ENCODE measurements at regions not wholly inside any gene's neighbourhood (a gene's known extent, or its start where the extent isn't known, plus 50 kb on each side); places are given as distances from the start of the nearest gene placed in this dataset.
"Not testable (repeated sequence)": the region's sequence is repeated elsewhere in the genome, so short reads cannot be mapped to it uniquely, and the experiment has no call there.

DNA sequence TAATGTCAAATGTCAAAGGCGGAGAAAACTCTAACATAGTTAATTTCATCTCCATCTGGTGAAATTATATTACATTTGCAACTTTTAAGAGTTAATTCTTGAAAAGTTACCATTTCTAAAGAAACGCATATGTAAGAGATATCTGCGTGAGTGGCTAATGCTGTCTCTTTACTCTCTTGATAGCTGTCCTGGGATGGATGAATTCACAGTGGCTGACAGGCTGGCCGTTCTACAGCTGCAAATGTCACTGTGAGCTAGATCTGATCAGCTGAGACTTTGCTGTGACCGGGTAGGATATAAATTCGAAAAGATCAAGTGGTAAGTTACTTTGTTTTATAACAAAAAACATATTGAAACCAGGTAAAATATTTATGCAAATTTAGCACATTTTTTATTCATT is 557.1 kb upstream of the DDX18 start:
- DNase-seq, result no peak

DNA sequence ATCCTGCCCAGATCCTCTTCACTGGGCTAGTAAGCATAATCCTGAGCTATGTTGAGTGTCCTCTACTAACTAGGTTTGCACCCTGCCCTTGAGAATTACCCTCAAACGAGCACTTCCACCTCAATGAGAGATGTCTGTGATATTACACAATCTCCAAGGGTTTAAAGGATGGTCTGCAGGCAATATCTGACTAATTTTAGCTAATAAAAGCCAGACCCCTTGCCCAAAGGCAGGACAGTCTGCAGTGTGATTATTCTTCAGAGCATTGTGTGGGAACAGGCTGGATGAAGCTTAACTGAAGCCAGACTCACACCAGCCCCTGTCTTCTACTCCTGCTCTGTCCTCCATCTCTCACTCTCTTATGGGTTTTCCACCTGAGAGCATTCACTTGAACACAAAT is 544.9 kb upstream of the DDX18 start:
- DNase-seq, result no peak

DNA sequence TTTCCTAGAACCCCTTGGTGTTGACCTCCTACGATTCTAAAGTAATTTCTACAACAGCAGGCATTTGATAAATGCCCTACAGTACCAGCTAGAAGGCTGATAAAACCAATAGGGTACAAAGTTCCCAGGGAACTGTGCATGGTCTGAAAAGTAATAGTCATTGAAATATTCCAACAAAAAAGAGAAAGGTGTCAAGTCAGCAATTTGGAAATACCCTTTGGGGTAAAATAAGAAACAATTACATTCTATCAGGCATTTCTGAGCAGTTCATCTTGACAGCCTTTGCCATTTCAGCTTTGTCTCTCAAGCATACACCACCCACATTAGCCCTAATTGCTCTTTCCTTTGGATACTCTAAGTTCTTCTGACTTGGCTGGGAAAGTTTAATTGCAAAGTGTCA is 542.9 kb upstream of the DDX18 start:
- DNase-seq, result no peak

DNA sequence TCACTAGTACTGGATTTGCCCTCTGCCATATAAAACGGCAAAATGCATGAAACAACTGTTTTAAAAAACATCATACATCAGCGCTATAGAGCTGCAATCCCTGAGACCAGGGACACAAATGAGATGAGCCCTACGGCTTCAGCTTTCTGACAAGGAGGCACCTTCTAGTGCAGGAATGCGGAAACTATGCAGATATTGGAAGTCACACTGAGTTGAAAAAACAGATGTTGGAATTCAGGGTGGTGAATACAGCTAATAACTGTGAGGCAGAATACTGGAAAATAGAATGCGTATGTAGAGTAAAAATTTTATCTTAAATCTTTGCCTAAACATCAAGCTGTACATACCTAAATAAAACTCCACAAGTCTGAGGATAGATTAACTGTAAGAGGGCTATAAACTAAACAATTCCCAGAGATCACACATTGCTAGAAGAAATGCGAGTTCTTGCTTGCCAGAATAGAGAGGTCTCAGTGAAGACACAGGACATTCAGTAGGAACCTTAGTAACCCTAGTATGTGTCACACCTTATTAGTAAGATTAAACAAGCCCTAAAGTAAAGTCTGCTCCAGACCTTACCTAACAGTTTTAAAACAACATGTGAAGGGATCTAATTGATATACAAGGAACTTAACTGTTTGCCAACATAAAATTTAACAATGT is 541.4 kb upstream of the DDX18 start:
- no peak for DNase-seq

DNA sequence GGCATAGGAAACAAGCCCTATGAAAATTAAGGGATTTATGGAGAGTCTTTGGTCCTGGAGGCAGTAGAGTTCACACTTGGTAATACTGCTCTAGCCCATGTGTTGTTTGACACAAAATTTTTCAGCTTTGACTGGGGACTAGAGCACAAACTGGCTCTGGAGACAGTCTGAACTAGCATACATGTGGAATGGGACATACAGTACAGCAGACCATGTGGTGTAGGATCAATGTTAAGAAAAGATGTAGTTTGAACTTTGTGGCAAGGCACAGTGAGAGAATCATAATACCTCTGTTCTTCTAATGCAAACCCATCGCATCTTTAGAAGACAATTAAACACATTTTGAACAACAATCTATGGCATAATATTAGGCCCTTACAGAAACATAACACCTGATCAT is 521.5 kb upstream of the DDX18 start:
- DNase-seq, result no peak

DNA sequence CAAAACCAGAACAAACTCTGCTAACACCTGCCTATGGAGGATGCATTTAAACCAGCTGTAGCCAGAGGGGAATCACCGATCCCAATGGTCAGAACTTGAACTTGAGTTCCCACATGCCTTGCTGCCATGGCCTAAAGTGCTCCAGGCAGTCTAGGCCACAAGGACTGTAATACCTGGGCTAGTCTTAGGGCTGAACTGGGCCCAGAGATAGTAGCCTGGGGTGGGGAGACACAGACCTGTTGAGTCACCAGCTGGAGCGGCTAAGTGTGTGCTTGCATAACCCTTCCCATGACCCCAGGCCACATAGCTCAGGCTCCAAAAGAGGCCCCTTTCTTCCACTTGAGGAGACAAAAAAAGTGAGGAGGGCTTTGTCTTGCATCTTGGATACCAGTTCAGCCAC is 515.0 kb upstream of the DDX18 start:
- DNase-seq, result no peak

DNA sequence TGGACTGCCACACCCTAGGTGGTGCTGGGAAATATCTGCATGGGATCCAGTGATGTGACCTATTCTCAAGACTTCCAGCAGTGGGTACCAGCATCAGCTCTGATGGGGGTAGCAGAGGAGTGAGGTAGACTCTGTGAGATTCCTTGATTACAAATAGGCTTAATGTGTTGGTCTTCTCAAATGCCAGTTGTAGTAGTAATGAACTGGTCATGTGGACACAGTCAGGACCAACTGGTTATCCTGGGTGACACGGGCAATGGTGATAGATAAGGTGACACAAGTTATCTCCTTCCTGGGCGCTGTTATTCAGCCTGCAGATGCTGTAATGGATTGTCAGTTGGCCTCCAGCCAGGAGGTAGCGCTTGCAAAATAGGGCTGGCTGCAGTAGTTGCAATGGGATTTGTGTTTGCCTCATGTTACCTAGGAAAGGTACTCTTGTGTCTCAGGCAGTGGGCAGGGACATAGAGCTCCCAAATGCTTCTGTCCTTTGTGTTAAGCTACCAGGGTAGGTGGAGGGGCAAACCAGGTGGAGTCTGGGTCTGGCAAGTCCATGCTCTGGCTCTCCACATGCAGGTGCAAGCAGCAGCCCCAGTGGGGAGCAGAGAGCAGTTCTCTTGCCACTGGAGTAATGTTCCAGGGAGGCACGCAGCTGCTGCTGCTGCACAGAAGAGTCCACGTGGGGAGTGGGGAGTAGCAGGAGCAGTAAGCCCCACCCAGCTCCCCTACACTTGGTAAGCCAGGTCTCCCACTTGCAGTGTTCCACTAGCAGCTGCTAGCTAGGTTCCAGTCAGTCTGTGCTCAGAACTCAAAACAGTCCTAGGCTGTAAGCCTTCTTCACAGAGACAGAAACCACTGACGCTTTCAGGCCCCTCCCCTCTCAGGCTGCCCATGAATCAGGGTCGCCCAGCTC is 505.4 kb upstream of the DDX18 start:
- peak; percentile 10 for DNase-seq

DNA sequence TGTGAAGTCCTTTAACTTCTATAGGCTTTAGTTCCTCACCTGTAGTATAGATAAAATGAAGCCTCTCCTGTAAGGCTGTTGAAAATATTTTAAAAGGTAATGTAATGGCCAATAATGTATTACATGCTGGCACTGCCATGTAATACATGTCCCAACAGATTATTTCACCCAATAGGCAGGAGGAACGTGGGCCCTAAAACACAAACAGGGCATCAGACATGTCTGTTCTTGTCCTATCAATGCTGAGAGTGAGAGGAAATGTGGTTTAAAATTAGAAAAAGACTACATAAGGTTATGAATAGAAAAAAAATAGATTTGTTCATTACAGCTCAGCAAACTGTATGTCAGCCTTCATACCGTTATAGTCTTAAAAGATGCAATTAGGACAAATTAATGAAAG is 492.7 kb upstream of the DDX18 start:
- no peak for DNase-seq

DNA sequence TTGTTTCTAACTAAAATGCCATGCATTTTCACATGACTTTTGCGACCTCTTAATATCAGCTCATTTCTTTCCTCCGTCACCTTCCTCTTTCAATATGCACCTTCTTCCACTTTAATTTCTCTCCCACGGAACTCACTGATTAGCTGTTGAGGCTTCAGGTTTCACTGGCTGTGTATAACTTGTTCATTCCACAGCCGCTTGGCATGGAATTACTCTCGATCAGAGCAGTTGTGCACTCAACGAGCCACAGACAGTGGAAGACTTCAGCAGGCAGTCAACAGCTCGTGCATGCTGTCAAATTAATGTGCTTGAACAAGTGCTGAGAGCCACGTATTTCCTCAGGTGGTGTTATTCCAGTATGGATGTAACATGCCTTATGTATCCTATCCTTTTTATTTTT is 491.2 kb upstream of the DDX18 start:
- no peak for DNase-seq

DNA sequence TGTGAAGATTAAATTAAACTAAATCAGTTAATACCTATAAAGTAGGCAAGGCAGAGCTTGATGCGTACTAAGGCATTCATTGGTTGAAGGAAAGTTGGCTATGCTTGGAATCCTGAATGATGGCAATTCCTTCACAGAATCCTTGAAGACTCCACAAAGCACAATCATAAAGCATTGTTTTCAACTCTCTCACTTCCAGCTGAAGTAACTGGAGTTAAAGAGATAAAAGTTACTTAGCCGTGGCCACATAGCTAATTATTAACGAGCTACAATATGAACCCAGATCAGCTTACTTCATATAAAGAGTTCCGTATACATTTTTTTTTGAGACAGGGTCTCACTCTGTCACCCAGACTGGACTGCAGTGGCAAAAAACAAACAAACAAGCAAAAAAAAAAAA is 483.9 kb upstream of the DDX18 start:
- DNase-seq, result no peak

DNA sequence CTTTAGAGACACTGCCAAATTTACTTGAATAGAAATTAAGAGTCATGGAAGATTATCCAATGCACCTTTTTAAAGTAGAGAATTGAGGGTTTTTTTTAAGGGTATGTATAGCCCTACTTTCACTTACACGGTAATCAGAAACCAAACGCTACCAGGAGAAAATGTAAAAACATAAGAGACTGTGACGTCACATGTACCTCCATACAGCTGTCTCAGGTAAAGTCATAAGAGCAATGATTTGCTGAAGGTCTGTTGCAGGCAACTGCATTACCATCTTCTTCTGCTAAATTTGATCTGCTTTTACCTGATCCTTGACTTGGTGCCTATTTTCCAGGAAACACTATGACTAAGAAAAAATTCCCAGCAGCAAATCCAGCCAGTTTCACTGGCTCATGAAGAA is 478.5 kb upstream of the DDX18 start:
- no peak for DNase-seq

DNA sequence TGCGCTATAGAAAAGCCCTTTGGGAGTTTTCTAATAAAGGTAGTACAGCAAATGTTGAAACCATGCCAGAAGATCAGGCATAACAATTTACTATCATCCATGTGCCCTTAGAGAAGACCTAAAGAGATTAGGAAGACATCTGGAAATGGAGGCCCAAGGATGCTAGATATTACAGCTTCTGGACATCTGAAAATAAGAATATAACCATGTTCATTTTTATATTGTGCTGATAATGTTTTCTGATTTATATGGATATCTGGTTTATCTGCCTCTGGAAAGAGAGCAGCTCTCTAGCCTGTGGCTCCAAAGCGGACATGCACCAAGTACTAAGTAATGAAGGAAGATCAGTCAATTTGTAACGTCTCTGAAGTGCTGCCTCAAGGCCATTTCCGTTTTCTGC is 478.0 kb upstream of the DDX18 start:
- no peak for DNase-seq

DNA sequence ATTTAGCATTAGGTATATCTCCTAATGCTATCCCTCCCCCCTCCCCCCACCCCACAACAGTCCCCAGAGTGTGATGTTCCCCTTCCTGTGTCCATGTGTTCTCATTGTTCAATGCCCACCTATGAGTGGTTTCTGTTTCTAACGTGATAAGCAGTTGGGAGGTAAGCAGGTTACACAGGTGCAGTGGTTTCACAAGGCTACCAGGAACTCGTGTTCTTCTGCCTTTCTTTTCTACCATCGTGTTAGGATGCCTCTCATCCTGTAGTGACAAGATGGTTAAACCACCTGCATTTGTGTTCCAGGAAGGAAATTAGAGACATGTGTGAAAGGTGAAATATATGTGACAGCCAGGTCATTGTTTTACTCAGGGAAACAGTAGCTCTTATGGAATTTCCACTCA is 476.5 kb upstream of the DDX18 start:
- not testable (repeated sequence) for DNase-seq

DNA sequence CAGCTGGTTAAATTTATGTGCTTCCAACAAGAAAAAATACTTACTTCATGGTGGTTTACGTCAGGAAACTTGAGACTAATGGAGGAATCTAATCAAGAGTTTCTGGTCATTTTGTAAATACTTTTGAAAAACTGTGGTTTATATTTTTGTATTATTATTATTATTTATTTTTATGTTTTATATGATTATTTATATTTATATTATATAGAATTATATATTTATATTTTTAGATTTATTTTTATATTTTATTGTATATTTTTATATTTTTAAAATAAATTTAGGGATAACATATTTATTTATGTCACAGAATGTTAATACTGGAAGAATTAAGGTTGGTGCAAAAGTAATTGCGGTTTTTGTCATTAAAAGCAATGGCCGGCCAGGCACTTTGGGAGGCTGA is 474.5 kb upstream of the DDX18 start:
- no peak for DNase-seq

DNA sequence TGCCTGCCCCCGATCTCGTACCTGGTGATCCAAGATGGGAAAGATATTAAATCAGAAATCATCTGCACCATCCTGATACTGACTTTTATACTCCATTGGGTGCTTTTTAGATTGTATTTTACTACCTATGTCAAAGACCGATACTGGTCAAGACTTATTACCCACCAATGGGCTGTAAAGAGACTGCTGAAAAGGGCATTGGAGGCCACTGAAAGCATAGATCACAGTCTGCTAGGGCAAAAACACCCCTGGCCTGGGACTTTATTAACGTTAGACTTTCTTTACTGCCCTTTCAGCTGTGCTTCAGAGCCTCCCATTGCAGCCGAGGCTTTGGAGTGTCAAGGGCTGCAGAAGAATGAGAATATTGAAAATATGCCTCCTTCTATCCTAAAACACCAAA is 472.8 kb upstream of the DDX18 start:
- no peak for DNase-seq

DNA sequence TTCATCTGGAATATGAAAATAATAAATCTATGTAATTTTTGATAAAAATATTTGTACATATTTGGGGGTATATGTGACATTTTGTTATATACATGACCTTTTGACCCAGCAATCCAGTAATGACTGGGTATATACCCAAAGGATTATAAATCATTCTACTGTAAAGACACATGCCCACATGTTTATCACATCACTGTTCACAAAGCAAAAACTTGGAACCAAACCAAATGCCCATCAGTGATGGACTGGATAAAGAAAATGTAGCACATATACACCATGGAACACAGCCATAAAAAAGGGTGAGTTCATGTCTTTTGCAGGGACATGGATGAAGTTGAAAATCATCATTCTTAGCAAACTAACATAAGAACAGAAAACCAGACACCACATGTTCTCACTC is 472.1 kb upstream of the DDX18 start:
- no peak for DNase-seq

DNA sequence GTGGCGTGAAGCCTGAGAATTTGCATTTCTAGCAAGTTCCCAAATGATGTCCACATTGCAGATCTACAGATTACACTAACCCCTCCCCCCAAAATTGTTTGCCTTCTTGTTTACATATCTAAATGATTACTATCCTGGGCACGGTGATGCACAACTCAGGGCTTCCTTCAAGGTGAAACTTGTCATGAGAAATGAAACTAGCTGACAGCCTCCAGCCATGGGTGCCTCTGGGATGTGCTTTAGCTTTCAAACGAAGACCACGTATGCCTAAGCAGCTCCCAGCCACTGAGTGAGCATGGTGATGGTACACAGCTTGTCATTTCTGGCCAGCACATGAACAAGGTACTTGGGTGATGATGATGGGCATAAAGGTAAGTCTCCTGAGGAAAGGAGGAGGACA is 464.8 kb upstream of the DDX18 start:
- no peak for DNase-seq

DNA sequence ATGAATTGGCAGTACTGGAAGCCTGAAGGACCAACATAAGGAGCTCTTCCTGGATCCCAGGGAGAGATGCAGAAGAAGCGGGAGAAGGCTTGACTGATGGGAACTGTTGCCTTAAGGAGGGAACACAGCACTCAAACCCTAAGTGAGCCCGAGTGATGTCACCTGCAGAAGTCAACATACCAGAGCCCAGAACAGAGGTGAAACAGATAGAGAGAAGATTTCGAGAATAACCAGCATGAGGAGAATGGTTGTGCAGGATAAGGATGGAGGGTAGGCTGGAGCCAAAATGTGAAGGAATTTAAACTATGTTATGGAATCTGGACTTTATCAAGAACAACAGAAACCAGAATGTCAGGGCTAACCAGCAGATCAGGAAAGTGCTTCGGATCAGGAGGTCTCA is 463.1 kb upstream of the DDX18 start:
- no peak for DNase-seq

DNA sequence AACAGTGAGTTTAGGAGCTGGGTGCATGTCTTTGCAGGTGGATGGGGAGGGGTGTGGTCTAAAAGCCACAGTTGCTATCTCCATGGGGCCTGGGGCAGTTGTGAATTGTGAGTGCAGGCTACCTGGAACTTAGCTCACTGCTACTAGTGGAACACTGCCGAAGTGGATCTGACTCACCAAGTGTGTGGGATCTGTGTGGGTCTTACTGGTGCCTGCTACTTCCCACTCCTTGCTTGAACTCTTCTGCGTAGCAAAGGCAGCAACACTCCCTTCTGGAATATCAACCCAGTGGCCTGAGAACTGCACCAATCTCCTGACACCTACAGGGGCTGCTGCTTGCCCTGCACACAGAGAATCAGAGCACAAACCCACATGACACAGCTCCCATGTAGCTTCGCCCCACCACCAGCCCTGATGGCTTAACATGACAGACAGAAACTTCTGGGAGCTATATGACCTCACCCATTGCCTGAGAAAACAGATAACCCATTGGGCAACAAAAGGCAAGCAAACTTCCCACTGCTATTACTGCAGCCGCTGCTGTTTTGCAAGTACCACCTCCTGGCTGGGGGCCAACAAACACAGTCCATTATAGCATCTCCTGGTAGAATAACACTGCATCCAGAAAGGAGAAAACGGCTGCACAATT is 455.1 kb upstream of the DDX18 start:
- no peak for DNase-seq

DNA sequence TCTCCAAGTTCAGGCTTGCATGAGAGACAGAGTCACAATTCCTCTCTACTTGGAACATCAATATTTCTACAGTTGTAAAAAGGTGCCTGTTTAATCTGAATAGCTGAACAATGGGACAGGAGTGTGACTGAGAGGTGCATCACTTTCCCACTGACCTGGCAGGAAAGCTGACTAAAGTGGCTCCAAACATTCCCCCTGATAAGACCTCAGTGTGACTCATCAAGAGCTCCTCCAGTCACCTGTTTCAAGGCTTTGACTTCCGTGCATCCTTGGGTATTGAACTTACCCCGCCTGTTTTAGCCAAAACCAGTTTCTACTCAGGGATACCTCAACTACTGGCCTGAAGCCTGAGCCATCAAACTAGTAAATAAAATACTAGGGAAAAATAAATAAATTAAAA is 453.9 kb upstream of the DDX18 start:
- DNase-seq, result no peak

DNA sequence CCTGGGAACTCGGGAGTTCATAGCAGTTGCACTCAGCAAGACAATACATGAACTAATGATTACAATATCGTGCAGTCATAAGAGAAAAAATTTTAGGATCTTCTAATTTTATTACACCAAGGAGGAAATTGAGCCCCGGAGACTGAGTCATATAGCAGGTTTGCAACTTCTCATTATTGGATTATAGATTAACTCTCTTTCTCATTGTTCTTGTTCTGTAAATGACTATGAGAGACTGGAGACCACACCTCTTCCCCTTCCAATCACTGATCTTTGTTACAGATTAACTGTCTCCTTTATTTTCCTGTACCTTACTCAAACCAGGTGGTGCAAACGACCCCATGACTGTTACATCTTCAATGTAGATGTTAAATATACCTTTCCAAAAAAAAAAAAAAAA is 435.8 kb upstream of the DDX18 start:
- DNase-seq, result peak; percentile 12

DNA sequence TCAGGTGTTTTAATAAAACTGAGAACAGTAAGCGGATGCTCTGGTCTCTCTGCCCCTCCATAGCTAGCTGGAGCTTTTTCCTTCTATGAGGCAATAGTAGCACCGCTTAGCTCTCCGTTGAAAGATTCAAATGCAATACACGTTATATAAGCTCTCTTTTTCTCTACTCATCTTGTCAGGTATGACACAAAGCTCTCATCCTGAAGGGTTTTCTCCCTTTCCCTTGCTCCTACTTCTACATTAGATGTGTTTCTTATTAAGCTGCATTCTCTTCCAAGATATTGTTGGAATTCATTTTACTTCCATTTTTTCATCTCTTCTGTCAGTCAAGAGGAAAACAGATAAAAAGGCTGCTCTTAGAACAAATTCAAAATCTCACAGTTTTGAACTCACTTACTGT is 434.6 kb upstream of the DDX18 start:
- no peak for DNase-seq

DNA sequence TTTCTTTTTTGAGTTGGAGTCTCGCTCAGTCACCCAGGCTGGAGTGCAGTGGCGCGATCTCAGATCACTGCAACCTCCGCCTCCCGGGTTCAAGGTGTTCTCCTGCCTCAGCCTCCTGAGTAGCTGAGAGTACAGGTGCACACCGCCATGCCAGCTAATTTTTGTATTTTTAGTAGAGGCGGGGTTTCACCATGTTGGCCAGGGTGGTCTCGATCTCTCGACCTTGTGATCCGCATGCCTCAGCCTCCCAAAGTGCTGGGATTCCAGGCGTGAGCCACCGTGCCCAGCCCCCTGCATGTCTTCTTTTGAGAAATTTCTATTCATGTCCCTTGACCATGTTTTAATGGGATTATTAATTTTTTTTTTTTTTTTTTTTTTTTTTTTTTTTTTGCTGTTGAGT is 430.5 kb upstream of the DDX18 start:
- DNase-seq, result not testable (repeated sequence)

DNA sequence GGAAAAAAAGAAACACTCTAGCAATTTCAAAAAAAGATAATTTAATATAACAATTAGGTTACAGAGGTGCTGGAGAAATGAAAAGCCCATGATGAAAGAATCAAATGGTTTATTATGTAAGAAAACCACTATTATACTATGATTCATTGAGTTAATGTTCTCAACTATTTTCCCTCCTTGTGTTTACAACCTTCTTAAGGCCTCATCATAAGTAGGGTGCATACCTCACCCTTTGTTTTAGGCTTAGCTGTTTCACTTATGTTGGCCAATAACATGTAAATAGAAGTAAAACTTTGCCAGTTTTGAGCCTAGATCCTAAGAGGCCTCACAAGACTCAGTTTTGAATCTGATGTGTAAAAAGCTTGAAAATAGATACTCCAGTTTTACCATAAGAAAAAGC is 418.3 kb upstream of the DDX18 start:
- no peak for DNase-seq
